Esophagus muscularis mucosa (tissue), 4 donors: ENCODE measurements at regions not wholly inside any gene's neighbourhood (a gene's known extent, or its start where the extent isn't known, plus 50 kb on each side); places are given as distances from the start of the nearest gene placed in this dataset.

ENCODE experiments used
- DNase-seq: peaks from one replicate; pipeline ENCODE4 v3.0.0-alpha.2; 2017; ENCODE audit errors: extremely low spot score
- H3K27ac ChIP-seq, 4 donors: fragments of 200-600 bp; sonication (generic); replicated peaks in 1 of 4; 1 replicate in 3 of 4; 2 replicates in 1 of 4; pipeline ENCODE4 v1.5.1; 2016 to 2019; ENCODE audit warnings: mild to moderate bottlenecking in 1 of 4
- H3K27me3 ChIP-seq, 4 donors: fragments of 200-600 bp; sonication (generic); one replicate each; pipeline versions ENCODE4 v1.5.1 to v1.6.0; 2016 to 2019
- H3K36me3 ChIP-seq, 4 donors: fragments of 200-600 bp; sonication (generic); one replicate each; pipeline ENCODE4 v1.5.1; 2016 to 2019
- H3K4me1 ChIP-seq, 4 donors: fragments of 200-600 bp; sonication (generic); one replicate each; pipeline ENCODE4 v1.5.1; 2016 to 2019
- H3K4me3 ChIP-seq, 4 donors: fragments of 200-600 bp; sonication (generic); 1 replicate in 2 of 4; 2 replicates in 2 of 4; pipeline ENCODE4 v1.5.1; 2016 to 2019; ENCODE audit warnings: mild to moderate bottlenecking in 4 of 4, moderate library complexity in 1 of 4
- H3K9me3 ChIP-seq, 4 donors: fragments of 200-600 bp; sonication (generic); 1 replicate in 3 of 4; 2 replicates in 1 of 4; pipeline ENCODE4 v1.5.1; 2016 to 2019
- CTCF ChIP-seq, 3 experiments: fragments of 200-600 bp in 2 of 3; fragments of 450-650 bp in 1 of 3; sonication (generic) in 2 of 3; IDR thresholded peaks; one replicate each; pipeline ENCODE4 v1.5.1; 2017 to 2019; ENCODE audit warnings: antibody characterized with exemption in 3 of 3, mild to moderate bottlenecking in 2 of 3, moderate library complexity in 1 of 3
- EP300 ChIP-seq: sonication (generic); formaldehyde crosslinking; IDR thresholded peaks from one replicate; pipeline ENCODE4 v1.6.1; 2017; ENCODE audit warnings: antibody characterized with exemption
- POLR2A ChIP-seq: fragments of 450-650 bp; IDR thresholded peaks from one replicate; pipeline ENCODE4 v1.6.1; 2017; ENCODE audit warnings: antibody characterized with exemption, moderate library complexity, mild to moderate bottlenecking, low read depth
- POLR2AphosphoS5 ChIP-seq, 2 donors: sonication (generic); formaldehyde crosslinking; IDR thresholded peaks; one replicate each; pipeline ENCODE4 v1.6.1; 2017; ENCODE audit warnings: antibody characterized with exemption in 2 of 2
- WGBS: methylation state at CpG from one replicate; pipeline ENCODE4 v1.1.5; 2018; 5-methylcytosine and 5-hydroxymethylcytosine counted together
- intact Hi-C: fragments of 100-400 bp; cut with DNase I; formaldehyde crosslinking; loops from one replicate; pipeline ENCODE4 v1.15.1; 2023

DNA sequence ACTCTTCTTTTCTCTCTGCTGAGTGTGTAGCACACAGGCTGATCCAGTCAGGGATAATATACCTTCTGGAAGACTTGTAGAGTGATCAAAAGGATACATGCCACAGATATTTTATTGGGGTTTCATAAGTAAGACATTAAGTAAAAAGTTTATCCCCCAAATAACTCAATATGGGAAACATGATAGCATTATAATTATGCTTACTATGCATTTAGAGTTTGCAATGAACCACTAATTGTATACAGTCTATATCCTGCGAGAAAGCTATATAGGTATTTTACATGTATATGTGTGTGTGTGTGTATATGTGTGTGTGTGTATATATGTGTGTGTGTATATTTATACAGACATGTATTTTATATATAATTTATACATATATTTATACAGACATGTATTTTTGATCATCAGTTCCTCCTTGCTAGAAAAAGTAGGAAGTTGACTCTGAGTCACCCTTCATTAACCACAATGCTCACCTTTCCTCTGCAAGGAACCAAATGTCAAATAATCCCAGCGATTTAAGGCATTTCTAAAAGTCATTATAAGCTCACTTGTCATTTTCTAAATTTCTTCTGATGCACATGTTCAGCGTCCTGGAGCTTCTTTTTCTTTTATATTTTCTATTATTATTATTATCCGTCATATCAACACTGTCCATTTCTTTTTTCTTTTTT, 312.5 kb upstream of the OBI1 start:
- H3K27me3 ChIP-seq = no peaks in the 10 kb centered on the region
- intact Hi-C loops = loop anchor here (10.0 kb wide), 1 partner anchor 657 kb away; no protein-coding TSS in a partner anchor
- no peaks in the 10 kb centered on the region for H3K36me3 ChIP-seq
- WGBS = 70% methylated on average over 4 of the region's 4 CpGs
- TF ChIP-seq CTCF (IDR thresholded peaks at IDR 0.05) = no peak
- TF ChIP-seq EP300 = no peak
- TF ChIP-seq POLR2A = no peak
- no peak for TF ChIP-seq POLR2AphosphoS5 (IDR thresholded peaks at IDR 0.05)
- no peak overlapping the region for H3K27ac ChIP-seq
- DNase-seq = no peak
- no peaks in the 10 kb centered on the region for H3K4me1 ChIP-seq
- no peaks in the 10 kb centered on the region for H3K9me3 ChIP-seq
- no peak overlapping the region for H3K4me3 ChIP-seq

- TF ChIP-seq EP300 (no peak), CTCF (IDR thresholded peaks at IDR 0.05) (no peak), POLR2AphosphoS5 (IDR thresholded peaks at IDR 0.05) (no peak), POLR2A (no peak)
- Histone ChIP-seq H3K4me3 (no peak overlapping the region), H3K9me3 (no peaks in the 10 kb centered on the region), H3K27me3 (no peaks in the 10 kb centered on the region), H3K27ac (no peak overlapping the region), H3K4me1 (no peaks in the 10 kb centered on the region), H3K36me3 (no peaks in the 10 kb centered on the region)
- no peak for DNase-seq
- 77% methylated on average over 7 of the region's 8 CpGs for WGBS
- intact Hi-C loops = no loop called here
These were observed 301.9 kb upstream of the OBI1 start for GRCh38 chr13:78960881-78961280.

DNA sequence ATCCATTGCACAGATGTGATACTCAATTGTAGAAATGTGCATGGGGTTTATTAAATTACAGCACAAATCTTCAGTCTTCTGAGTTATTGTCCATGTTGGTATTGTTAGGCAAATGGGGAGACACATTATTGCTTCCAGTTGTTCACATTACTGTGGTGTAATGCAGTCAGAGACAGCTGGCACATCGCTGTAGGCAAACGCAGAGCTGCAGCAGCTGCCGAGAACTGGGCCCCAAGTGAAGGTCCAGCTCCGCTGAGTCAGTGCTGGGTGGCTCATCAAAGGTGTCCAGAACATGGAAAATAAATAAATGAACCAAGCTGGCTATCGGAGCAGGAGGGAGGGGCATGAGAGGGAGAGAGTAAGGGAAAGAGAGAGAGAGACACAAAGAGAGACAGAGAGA, 299.1 kb upstream of the OBI1 start:
- intact Hi-C loops = no loop called here
- no peaks in the 10 kb centered on the region for H3K36me3 ChIP-seq

DNA sequence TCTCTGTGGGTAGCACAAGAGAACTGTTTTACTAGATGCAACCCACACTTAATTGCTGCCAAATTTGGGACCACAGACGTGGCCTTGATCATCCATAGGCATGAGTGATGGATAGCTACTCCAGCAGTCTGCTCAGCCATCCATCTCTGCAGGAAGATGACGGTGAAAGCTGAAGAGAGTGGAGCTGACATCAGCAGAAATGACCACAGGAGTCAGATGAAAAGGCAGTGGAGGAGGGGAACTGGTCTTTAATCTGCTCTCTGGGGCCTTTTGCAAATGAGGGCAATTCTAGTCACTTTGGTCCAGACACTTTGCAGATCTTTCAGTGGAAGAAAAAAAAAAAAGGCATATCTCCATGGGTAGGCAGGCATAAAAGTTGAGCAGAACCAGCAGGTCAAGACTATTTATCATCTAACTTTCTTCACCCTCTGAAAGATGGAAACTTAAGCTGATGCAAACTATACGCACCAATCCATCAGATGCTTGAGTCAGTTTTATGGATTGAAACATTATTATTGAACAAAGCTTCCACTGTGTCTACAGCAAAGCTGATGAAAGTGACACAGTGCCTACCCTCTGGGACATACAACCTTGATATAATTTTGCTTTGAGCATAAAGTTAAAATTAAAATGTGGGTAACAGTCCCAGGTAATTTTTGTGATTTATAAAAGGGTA, 281.6 kb upstream of the OBI1 start:
- Histone ChIP-seq H3K9me3 (no peaks in the 10 kb centered on the region), H3K27me3 (no peaks in the 10 kb centered on the region), H3K4me1 (no peaks in the 10 kb centered on the region), H3K4me3 (no peak overlapping the region), H3K36me3 (no peaks in the 10 kb centered on the region), H3K27ac (no peak overlapping the region)
- DNase-seq = no peak
- intact Hi-C loops = no loop called here
- TF ChIP-seq POLR2AphosphoS5 (IDR thresholded peaks at IDR 0.05) (no peak), EP300 (no peak), CTCF (IDR thresholded peaks at IDR 0.05) (no peak), POLR2A (no peak)
- WGBS = 30% methylated on average over 3 of the region's 3 CpGs

More for the DNA sequence above, 299.1 kb upstream of the OBI1 start:
- Histone ChIP-seq H3K27me3 (no peaks in the 10 kb centered on the region), H3K9me3 (no peaks in the 10 kb centered on the region), H3K4me1 (no peaks in the 10 kb centered on the region), H3K4me3 (no peak overlapping the region), H3K27ac (no peak overlapping the region)
- TF ChIP-seq CTCF (IDR thresholded peaks at IDR 0.05) = no peak
- TF ChIP-seq POLR2AphosphoS5 (IDR thresholded peaks at IDR 0.05) = no peak
- TF ChIP-seq EP300 = no peak
- no peak for TF ChIP-seq POLR2A
- WGBS = 42% methylated on average over 5 of the region's 5 CpGs
- DNase-seq = no peak

- Histone ChIP-seq H3K9me3 (peaks cover 0 to 6% (median 0%) of the 10 kb centered on the region in 4 donors), H3K4me3 (no peak overlapping the region), H3K27ac (no peak overlapping the region), H3K4me1 (no peaks in the 10 kb centered on the region), H3K27me3 (no peaks in the 10 kb centered on the region), H3K36me3 (no peaks in the 10 kb centered on the region)
- intact Hi-C loops = no loop called here
- TF ChIP-seq CTCF (IDR thresholded peaks at IDR 0.05) (no peak), EP300 (no peak), POLR2AphosphoS5 (IDR thresholded peaks at IDR 0.05) (no peak), POLR2A (no peak)
- DNase-seq = no peak
- WGBS = 85% methylated on average over 13 of the region's 13 CpGs
These were observed 275.4 kb upstream of the OBI1 start for GRCh38 chr13:78934336-78934735.
